Activated CD4-positive, alpha-beta T cell treated with anti-CD3 and anti-CD28 coated beads, Interleukin-2, amount 50 U/mL, for 24 hours (primary cell): ENCODE measurements at regions not wholly inside any gene's neighbourhood (a gene's known extent, or its start where the extent isn't known, plus 50 kb on each side); places are given as distances from the start of the nearest gene placed in this dataset.
"Not testable (repeated sequence)": the region's sequence is repeated elsewhere in the genome, so short reads cannot be mapped to it uniquely, and the experiment has no call there.

Source experiments
- DNase-seq, 2 donors: peaks; one replicate each; pipeline ENCODE4 v3.0.0-alpha.2; 2020; ENCODE audit warnings: low read depth in 1 of 2, low spot score in 1 of 2

GRCh38 chr10:124324856-124325632, 93.7 kb downstream of the OAT start:
- no peak for DNase-seq

- DNase-seq = no peak
Measured at GRCh38 chr10:124324451-124324850, 94.3 kb downstream of the OAT start.

GRCh38 chr10:124323806-124324205, 94.9 kb downstream of the OAT start:
- no peak for DNase-seq

GRCh38 chr10:124323111-124323725, 95.5 kb downstream of the OAT start:
- no peak for DNase-seq

- no peak for DNase-seq
Measured at GRCh38 chr10:124322191-124322980, 96.3 kb downstream of the OAT start.

GRCh38 chr10:124321433-124322089, 97.2 kb downstream of the OAT start:
- no peak for DNase-seq

- DNase-seq = no peak
Measured at GRCh38 chr10:124320778-124321432, 97.8 kb downstream of the OAT start.

GRCh38 chr10:124319926-124320391, 98.8 kb downstream of the OAT start:
- DNase-seq = no peak

- not testable (repeated sequence) for DNase-seq
Measured at GRCh38 chr10:124319520-124319919, 99.2 kb downstream of the OAT start.

- no peak for DNase-seq
Measured at GRCh38 chr10:124318811-124319210, 99.9 kb downstream of the OAT start.

- no peak for DNase-seq
Measured at GRCh38 chr10:124318076-124318475, 100.6 kb downstream of the OAT start.

GRCh38 chr10:124316326-124316725, 102.4 kb downstream of the OAT start:
- no peak for DNase-seq

- DNase-seq = no peak
Measured at GRCh38 chr10:124315591-124316270, 103.0 kb downstream of the OAT start.

- no peak for DNase-seq
Measured at GRCh38 chr10:124313374-124313773, 105.3 kb downstream of the OAT start.

- DNase-seq = no peak
Measured at GRCh38 chr10:124308811-124309210, 109.9 kb downstream of the OAT start.

GRCh38 chr10:124308056-124308645, 110.6 kb downstream of the OAT start:
- no peak for DNase-seq

GRCh38 chr10:124307591-124307990, 111.1 kb downstream of the OAT start:
- no peak for DNase-seq

- DNase-seq = no peak
Measured at GRCh38 chr10:124306922-124307371, 111.8 kb downstream of the OAT start.

- DNase-seq = no peak
Measured at GRCh38 chr10:124306520-124306919, 112.2 kb downstream of the OAT start.

GRCh38 chr10:124305984-124306383, 112.7 kb downstream of the OAT start:
- no peak for DNase-seq
